GM18519 (cell line): ENCODE measurements at regions not wholly inside any gene's neighbourhood (a gene's known extent, or its start where the extent isn't known, plus 50 kb on each side); places are given as distances from the start of the nearest gene placed in this dataset.
"Not testable (repeated sequence)": the region's sequence is repeated elsewhere in the genome, so short reads cannot be mapped to it uniquely, and the experiment has no call there.

Experiments
- ATAC-seq: cut with Tn5 transposase; IDR thresholded peaks from one replicate; pipeline ENCODE4 v1.9.1; 2021; ENCODE audit warnings: mild to moderate bottlenecking, moderate library complexity; ENCODE audit not compliant: unreplicated experiment, low FRiP score

DNA sequence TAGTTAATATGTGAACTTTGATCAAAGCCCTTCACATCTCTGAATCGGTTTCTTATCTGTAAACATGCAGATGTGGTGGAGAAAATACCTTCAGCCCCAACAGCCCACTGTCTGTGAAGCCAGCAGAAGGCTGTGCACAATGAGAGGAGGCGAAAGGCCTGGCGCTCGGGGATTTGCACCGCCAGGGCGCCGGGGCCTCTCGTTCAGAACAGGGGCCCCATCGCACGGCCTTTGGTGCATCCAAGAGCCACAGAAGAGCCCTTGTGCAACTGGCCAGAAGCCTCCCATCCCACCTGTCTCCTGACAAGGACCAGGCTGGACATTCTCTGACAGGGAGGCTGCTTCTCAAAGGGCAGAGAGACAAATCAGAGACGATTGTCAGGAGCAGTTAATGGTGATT, 407.2 kb upstream of the MYT1L start:
- no peak for ATAC-seq

DNA sequence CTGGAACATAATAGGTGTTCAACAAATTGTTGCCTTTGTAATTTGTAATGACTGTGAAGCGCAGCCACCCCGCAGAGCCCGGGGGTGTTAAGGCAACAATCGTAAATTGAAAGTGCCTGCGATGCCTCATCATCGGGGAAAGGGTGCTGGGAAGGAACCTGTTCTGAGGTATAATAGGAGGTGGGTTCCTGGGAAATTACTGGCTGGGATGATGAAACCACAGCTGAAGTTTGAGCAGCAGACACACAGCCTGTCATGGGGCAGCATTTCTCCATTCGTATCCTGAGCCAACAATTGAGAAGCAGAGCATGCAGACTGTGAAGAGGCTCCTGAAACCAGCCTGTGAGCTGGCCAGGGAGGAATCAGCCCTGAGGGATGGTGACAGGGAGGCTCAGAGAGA, 404.0 kb upstream of the MYT1L start:
- ATAC-seq = no peak

GRCh38 chr2:2734308-2734707, 403.2 kb upstream of the MYT1L start:
- ATAC-seq = no peak

DNA sequence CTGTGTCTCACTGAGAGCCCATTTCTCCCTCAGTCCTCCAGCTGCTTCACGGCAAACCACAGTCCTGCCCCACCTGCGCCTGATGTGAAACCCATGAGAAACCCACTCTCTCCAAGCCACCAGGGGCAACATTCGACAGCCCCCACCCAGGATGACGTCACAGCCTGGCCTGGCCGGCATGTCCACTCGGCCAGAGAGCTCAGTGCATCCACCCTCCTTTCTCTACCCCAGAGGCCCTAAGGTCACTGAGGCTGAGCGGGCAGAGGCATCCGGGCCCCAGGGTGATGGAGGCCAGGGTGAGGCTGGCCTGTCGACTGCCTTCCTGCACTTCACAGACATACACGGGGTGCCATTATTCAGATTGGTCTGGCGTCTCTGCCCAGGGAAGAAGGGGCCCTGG, 402.7 kb upstream of the MYT1L start:
- no peak for ATAC-seq

- no peak for ATAC-seq
Observed at GRCh38 chr2:2732331-2733119, 401.4 kb upstream of the MYT1L start.

DNA sequence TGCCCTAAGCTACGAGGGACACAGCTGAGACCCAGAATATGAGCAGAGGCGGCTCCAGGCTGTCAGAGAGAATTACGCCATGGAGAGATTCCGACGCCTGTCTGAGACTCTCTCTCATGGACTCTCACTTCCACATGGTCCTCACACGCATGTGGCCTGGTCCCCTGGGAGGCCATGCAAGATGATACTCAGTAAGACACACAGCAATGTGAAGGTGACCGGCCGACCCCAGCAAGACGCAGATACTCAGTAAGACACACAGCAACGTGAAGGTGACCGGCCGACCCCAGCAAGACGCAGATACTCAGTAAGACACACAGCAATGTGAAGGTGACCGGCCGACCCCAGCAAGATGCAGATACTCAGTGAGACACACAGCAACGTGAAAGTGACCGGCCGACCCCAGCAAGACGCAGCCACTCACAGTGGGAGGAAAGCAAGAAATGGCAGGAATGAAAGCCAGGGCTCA, 400.8 kb upstream of the MYT1L start:
- ATAC-seq = no peak

DNA sequence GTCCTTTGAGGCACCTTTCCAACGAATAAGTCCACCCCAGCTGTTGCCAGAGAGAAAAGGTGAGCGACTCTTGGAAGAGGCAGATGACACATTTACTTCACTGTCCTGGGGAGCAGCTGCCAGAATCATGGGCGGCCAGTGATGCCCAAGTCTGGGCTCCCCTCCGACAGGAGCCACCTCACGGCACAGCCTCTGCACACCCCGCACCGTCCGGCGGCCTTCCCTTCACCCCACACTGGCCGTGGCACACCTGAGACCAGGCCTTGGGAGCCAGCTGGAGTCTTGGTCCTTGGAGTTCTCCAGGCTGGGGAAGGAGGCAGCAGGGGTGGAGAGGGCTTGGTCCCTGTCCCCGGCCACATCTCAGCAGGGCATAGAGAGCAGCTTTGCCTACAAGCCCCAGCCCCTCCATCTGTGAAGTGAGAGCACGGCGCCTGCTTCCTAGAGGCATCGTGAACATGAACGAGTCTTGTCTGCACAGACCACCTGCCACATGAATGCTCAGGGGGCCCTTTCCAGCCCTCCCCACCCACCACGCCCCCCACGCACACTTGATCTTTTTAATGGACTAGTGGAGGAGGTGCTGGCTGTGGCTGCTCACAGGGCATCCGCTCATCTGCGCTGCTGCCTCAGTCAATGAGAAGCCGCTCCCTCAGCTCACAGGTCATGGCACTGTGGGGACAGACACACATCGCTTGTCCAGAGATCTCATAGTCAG, 400.2 kb upstream of the MYT1L start:
- ATAC-seq = no peak

DNA sequence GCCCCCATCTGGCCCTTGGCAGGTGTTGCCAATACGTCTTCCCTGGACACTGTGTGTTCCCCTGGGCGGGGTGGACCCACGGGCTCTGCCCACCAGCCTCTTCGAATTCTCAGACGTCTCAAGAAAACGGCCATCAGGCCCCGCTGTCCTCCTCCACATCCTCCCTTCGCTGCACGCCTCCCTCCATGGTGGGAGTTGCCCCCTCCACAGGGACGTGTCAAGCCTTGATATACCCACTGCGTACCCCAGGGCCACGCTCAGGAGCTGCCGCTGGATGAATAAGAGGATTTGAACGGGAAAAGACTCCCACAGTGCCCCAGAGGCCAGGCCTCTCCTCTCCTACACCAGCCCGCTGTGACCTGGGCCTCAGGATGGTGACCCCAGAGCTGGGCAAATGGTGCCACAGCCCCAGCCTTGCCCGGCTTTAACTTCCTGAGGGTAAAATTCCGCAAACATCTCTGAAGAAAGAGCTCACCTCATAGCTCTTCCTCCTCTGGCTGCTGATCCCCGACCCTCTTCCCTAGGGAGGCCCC, 399.3 kb upstream of the MYT1L start:
- ATAC-seq = no peak

GRCh38 chr2:2729246-2729645, 398.2 kb upstream of the MYT1L start:
- ATAC-seq = no peak

DNA sequence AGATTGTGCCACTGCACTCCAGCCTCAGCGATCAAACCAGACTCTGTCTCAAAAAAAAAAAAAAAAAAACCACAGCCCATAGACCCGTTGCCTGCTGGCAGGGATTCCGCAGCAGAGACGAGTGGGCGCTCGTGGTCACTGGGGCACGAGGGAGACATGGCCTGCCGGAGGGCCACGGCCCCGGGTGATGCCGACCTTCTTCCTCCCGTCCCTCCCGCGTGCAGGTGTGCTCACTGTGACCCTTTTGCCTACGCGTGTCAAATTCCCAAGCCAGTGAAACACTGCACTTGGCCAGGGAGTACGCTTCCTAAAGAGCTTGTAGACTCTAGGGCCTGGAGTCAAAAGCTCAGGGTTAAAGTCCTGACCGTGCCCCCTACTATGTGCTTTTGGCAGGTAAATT, 397.6 kb upstream of the MYT1L start:
- no peak for ATAC-seq

GRCh38 chr2:2727876-2728511, 396.9 kb upstream of the MYT1L start:
- ATAC-seq = no peak

- ATAC-seq = no peak
Observed at GRCh38 chr2:2726163-2726562, 395.1 kb upstream of the MYT1L start.

GRCh38 chr2:2723064-2723463, 392.0 kb upstream of the MYT1L start:
- ATAC-seq = no peak

DNA sequence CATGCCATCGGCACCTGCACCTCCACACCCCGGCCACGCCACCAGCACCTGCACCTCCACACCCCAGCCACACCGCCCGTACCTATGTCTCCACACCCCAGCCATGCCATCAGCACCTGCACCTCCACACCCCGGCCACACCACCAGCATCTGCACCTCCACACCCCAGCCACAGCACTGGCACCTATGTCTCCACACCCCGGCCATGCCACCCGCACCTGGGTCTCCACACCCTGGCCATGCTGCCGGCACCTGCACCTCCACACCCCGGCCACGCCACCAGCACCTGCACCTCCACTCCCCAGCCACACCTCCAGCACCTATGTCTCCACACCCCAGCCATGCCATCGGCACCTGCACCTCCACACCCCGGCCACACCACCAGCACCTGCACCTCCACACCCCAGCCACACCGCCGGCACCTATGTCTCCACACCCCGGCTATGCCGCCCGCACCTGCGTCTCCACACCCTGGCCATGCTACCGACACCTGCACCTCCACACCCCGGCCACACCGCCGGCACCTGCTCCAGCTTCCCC, 390.3 kb upstream of the MYT1L start:
- ATAC-seq = no peak

DNA sequence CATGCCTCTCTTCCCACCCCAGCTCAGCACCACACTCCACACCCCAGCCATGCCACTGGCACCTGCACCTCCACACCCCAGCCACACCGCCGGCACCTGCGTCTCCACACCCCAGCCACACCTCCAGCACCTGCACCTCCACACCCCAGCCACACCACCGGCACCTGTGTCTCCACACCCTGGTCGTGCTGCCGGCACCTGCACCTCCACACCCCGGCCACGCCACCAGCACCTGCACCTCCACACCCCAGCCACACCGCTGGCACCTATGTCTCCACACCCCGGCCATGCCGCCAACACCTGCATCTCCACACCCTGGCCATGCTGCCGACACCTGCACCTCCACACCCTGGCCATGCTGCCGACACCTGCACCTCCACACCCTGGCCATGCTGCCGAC, 389.7 kb upstream of the MYT1L start:
- not testable (repeated sequence) for ATAC-seq

DNA sequence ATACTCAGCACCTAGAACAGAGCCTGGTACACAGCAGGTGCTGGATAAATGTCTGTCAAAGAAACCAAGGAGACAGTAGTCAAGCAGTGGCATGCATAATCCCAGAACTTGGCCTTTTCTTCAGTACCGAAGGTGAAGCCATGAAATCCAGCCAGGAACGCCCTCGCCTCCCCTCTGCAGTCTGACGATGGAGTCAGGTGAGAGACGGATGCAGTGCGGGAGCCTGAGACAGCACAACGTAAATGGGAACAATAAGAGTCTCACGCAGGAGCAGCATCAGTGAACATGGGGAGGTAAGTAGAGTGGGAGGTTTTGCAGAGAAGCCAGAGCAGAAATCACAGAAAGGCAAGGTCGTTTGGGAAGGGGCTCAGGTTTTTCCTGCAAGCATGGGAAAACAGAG, 389.3 kb upstream of the MYT1L start:
- ATAC-seq = no peak

DNA sequence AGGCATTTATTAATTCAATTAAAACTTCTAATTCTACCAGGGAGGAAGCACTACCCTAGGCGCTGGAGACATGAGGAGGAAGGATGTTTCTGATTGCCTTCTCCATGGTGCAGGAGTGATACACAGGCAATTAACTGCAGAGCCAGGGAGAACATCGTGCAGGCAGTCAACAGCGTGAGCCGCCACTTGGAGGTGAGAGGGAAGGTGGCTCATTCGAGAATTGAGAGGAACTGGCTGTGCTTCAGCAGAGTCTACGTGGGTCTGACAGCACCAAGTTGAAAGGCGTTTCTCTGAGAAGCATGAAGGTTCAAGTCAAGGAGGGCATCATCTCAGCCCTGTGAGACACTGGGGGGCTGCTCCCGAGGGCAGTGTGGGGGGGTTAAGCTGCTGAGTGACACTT, 388.7 kb upstream of the MYT1L start:
- ATAC-seq = no peak

DNA sequence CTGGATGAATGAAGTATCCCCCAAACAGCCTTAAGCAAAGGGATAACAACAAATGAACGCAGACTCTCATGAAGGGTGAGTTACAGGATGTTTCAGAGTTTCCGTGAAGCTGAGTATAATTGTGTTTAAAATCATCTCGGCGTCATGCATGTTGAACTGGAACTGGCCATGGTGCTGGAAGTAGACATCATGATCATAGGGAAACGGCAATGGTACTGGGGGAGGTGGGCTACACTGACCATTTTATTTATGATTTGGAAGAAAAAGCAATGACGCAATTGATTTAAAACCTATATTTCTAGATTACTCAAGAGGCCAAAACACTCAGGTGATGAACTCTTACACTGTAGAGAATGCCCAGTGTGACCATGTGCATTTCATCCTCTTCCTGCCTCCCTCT, 387.9 kb upstream of the MYT1L start:
- ATAC-seq = no peak

DNA sequence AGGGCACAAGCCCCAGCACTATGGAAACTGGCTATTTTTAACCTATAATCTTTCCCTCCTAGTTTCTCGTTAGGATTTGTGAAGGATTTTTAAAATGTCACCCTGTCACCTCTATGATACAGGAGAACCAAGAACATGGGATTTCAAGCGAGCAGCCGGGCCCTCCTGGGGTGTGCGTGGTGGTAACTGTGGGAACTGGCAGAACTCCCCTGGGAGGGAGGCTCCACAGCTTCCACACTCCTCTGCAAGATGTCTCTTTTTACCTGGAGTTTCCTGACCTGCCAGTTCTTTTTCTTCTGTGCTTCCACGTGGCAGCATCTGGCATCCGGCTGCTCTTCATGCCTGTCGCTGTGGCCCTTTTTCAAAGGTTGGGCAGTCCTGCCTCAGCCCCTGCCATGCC, 386.3 kb upstream of the MYT1L start:
- no peak for ATAC-seq

GRCh38 chr2:2716771-2717170, 385.7 kb upstream of the MYT1L start:
- no peak for ATAC-seq
